GM12874 (cell line): ENCODE measurements at regions not wholly inside any gene's neighbourhood (a gene's known extent, or its start where the extent isn't known, plus 50 kb on each side); places are given as distances from the start of the nearest gene placed in this dataset.

Experiments used
- TF ChIP-seq, protein P1 (sequence below): IDR thresholded peaks from 2 replicates; pipeline ENCODE4 v1.5.1; 2011; ENCODE audit warnings: low read depth, mild to moderate bottlenecking, control low read depth, low read length, moderate library complexity; ENCODE audit not compliant: insufficient read depth

- TF ChIP-seq, protein P1, sequence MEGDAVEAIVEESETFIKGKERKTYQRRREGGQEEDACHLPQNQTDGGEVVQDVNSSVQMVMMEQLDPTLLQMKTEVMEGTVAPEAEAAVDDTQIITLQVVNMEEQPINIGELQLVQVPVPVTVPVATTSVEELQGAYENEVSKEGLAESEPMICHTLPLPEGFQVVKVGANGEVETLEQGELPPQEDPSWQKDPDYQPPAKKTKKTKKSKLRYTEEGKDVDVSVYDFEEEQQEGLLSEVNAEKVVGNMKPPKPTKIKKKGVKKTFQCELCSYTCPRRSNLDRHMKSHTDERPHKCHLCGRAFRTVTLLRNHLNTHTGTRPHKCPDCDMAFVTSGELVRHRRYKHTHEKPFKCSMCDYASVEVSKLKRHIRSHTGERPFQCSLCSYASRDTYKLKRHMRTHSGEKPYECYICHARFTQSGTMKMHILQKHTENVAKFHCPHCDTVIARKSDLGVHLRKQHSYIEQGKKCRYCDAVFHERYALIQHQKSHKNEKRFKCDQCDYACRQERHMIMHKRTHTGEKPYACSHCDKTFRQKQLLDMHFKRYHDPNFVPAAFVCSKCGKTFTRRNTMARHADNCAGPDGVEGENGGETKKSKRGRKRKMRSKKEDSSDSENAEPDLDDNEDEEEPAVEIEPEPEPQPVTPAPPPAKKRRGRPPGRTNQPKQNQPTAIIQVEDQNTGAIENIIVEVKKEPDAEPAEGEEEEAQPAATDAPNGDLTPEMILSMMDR = no peak
Observed at GRCh38 chr17:56076980-56077379, 76.3 kb upstream of the ANKFN1 start.

DNA sequence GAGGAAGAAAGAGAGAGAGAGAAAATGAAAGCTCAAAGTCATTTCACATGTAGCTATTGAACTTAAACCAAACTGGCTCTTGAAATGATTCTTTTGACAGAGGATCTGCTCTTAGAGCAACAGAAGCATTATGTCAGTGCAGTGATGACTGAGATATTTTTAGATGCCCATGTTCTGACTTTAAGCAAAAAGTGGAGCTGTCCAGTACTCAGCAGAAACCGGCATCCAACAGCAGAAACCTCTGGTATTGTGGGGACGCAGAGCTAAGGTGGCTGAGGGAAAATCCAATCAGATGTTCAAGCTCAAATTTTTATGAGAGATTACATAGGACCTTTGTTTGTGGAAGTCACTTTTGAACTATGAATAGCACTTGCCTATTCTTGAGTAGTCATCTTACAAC is 69.8 kb upstream of the ANKFN1 start:
- TF ChIP-seq, protein P1 = no peak

GRCh38 chr17:56085576-56086267 is 67.6 kb upstream of the ANKFN1 start:
- TF ChIP-seq, protein P1 = no peak

- TF ChIP-seq, protein P1 = no peak
Observed at GRCh38 chr17:56087199-56087598, 66.1 kb upstream of the ANKFN1 start.

DNA sequence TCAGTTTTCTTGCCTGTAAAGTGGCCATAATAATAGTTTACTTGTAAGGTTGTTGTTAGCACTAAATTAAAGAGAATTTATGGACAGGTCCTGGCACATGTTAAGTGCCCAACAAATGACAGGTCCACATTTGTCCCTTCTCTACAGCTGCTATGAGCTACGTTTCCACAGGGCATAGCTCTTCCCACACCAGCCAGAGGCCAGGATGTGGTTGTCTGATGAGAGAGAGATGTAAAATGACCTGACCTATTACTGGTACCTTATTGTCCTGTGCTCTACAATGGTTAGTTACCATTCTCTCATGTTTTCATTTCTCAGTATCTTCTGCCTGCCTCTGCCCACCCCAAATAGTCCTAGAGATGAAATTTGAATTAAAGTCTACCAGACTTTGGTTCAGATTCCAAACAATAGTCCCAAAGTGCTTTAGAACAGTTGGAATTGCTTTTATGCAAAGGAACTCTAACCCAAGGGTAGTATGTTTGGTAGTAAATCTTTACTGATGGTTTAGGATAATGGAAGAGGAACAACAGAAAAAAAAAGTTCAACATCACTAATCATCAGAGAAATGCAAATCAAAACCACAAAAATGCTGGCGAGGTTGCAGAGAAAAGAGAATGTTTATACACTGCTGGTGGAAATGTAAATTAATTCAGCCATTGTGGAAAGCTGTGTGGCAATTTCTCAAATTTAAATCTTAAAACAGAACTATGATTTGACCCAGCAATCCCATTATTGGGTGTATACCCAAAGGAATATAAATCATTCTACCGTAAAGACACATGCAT is 57.1 kb upstream of the ANKFN1 start:
- TF ChIP-seq, protein P1 = no peak

DNA sequence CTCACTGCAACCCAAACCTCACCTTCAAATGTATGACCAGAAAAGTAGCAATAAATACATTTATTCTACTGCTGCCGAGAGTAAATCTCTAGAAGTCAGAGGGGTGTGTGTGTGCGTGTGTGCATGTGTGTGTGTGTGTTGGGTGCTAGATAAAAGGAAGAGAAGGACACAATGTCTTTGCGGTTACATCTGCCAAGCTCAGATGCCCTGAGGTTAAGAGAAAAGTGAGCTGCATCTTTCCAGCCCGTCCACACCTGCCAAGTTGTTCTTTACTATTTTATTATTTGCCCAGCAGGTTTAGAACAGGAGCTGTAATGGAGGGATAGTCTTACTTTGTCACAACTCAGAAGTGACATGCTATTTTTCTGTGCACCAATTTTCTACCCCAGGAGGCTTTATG is 54.5 kb upstream of the ANKFN1 start:
- TF ChIP-seq, protein P1 = no peak

GRCh38 chr17:56099649-56100048 is 53.6 kb upstream of the ANKFN1 start:
- TF ChIP-seq, protein P1 = no peak
